Uterus (tissue), 3 donors: ENCODE measurements at regions not wholly inside any gene's neighbourhood (a gene's known extent, or its start where the extent isn't known, plus 50 kb on each side); places are given as distances from the start of the nearest gene placed in this dataset.

Experiments used
- DNase-seq, 2 donors: peaks; one replicate each; pipeline ENCODE4 v3.0.0-alpha.2; 2019 to 2020
- H3K27ac ChIP-seq, 2 donors: fragments of 200-600 bp; sonication (generic); 1 replicate in 1 of 2; 2 replicates in 1 of 2; pipeline ENCODE4 v1.5.1; 2016 to 2018
- H3K27me3 ChIP-seq, 2 donors: fragments of 200-600 bp; sonication (generic); one replicate each; pipeline ENCODE4 v1.5.1; 2018 to 2019; ENCODE audit warnings: control low read depth in 1 of 2
- H3K36me3 ChIP-seq, 2 donors: fragments of 200-600 bp; sonication (generic); one replicate each; pipeline ENCODE4 v1.5.1; 2019; ENCODE audit warnings: control low read depth in 1 of 2
- H3K4me1 ChIP-seq, 2 donors: fragments of 200-600 bp; sonication (generic); one replicate each; pipeline ENCODE4 v1.5.1; 2018 to 2019; ENCODE audit warnings: control low read depth in 1 of 2
- H3K4me3 ChIP-seq, 2 donors: fragments of 200-600 bp; sonication (generic); 1 replicate in 1 of 2; 2 replicates in 1 of 2; pipeline ENCODE4 v1.5.1; 2018 to 2019; ENCODE audit warnings: mild to moderate bottlenecking in 1 of 2
- H3K9me3 ChIP-seq, 2 donors: fragments of 200-600 bp; sonication (generic); one replicate each; pipeline ENCODE4 v1.5.1; 2019; ENCODE audit warnings: control low read depth in 1 of 2
- CTCF ChIP-seq, 4 experiments: fragments of 200-600 bp in 2 of 4; fragments of 450-650 bp in 2 of 4; sonication (generic) in 2 of 4; IDR thresholded peaks; one replicate each; pipeline ENCODE4 v1.5.1; 2016 to 2019; ENCODE audit warnings: antibody characterized with exemption in 4 of 4, mild to moderate bottlenecking in 2 of 4, moderate library complexity in 1 of 4
- POLR2A ChIP-seq, 2 donors: fragments of 450-650 bp; IDR thresholded peaks; one replicate each; pipeline ENCODE4 v1.6.1; 2016; ENCODE audit warnings: antibody characterized with exemption in 2 of 2, mild to moderate bottlenecking in 1 of 2, moderate library complexity in 1 of 2
- intact Hi-C: fragments of 100-400 bp; cut with DNase I; formaldehyde crosslinking; loops from one replicate; pipeline ENCODE4 v1.15.1; 2023; ENCODE audit warnings: low total_unique reads
- donor health status: DM: yes; HTN: yes; CAD: no.

- H3K4me3 ChIP-seq, result no peak overlapping the region
- H3K27me3 ChIP-seq, result no peaks in the 10 kb centered on the region
- TF ChIP-seq POLR2A (IDR thresholded peaks at IDR 0.05) (no peak), CTCF (IDR thresholded peaks at IDR 0.05) (no peak)
- H3K27ac ChIP-seq, result no peak overlapping the region
- DNase-seq, result no peak
- no peaks in the 10 kb centered on the region for H3K4me1 ChIP-seq
- intact Hi-C loops, result no loop called here
- H3K9me3 ChIP-seq, result no peaks in the 10 kb centered on the region
- H3K36me3 ChIP-seq, result no peaks in the 10 kb centered on the region
Measured at GRCh38 chr5:160979385-160979784, 127.4 kb upstream of the ATP10B start.

GRCh38 chr5:160978944-160979343, 126.9 kb upstream of the ATP10B start:
- TF ChIP-seq POLR2A (IDR thresholded peaks at IDR 0.05) (no peak), CTCF (IDR thresholded peaks at IDR 0.05) (no peak)
- no peaks in the 10 kb centered on the region for H3K4me1 ChIP-seq
- no peak for DNase-seq
- no peaks in the 10 kb centered on the region for H3K9me3 ChIP-seq
- H3K4me3 ChIP-seq, result no peak overlapping the region
- no peaks in the 10 kb centered on the region for H3K36me3 ChIP-seq
- intact Hi-C loops, result no loop called here
- H3K27me3 ChIP-seq, result no peaks in the 10 kb centered on the region
- H3K27ac ChIP-seq, result no peak overlapping the region

- Histone ChIP-seq H3K9me3 (no peaks in the 10 kb centered on the region), H3K27me3 (no peaks in the 10 kb centered on the region), H3K36me3 (no peaks in the 10 kb centered on the region), H3K4me3 (no peak overlapping the region), H3K27ac (no peak overlapping the region), H3K4me1 (no peaks in the 10 kb centered on the region)
- intact Hi-C loops, result no loop called here
- DNase-seq, result no peak
- no peak for TF ChIP-seq CTCF (IDR thresholded peaks at IDR 0.05)
- no peak for TF ChIP-seq POLR2A (IDR thresholded peaks at IDR 0.05)
Measured at GRCh38 chr5:160976181-160976580, 124.2 kb upstream of the ATP10B start.

GRCh38 chr5:160970605-160971191, 118.7 kb upstream of the ATP10B start:
- no peaks in the 10 kb centered on the region for H3K36me3 ChIP-seq
- no peak for DNase-seq
- intact Hi-C loops, result no loop called here
- no peaks in the 10 kb centered on the region for H3K4me1 ChIP-seq
- no peak for TF ChIP-seq POLR2A (IDR thresholded peaks at IDR 0.05)
- no peak for TF ChIP-seq CTCF (IDR thresholded peaks at IDR 0.05)
- no peaks in the 10 kb centered on the region for H3K27me3 ChIP-seq
- no peak overlapping the region for H3K27ac ChIP-seq
- H3K4me3 ChIP-seq, result no peak overlapping the region
- no peaks in the 10 kb centered on the region for H3K9me3 ChIP-seq

- no peak for DNase-seq
- H3K36me3 ChIP-seq, result no peaks in the 10 kb centered on the region
- no peak overlapping the region for H3K27ac ChIP-seq
- no peaks in the 10 kb centered on the region for H3K9me3 ChIP-seq
- H3K4me1 ChIP-seq, result no peaks in the 10 kb centered on the region
- TF ChIP-seq CTCF (IDR thresholded peaks at IDR 0.05) (no peak), POLR2A (IDR thresholded peaks at IDR 0.05) (no peak)
- H3K4me3 ChIP-seq, result no peak overlapping the region
- no peaks in the 10 kb centered on the region for H3K27me3 ChIP-seq
- intact Hi-C loops, result no loop called here
Measured at GRCh38 chr5:160969645-160970044, 117.6 kb upstream of the ATP10B start.
